HEK293 (cell line): ENCODE measurements at regions not wholly inside any gene's neighbourhood (a gene's known extent, or its start where the extent isn't known, plus 50 kb on each side); places are given as distances from the start of the nearest gene placed in this dataset.

Source experiments
- CTCF ChIA-PET: fragments of 350-600 bp; formaldehyde crosslinking; extraction: SDS; loops from one replicate; lab custom pipeline; 2021; ENCODE audit warnings: antibody characterized with exemption; lab: Yijun Ruan, JAX
- POLR2A ChIA-PET: fragments of 300-600 bp; formaldehyde crosslinking; extraction: SDS; loops from one replicate; lab custom pipeline; 2020; ENCODE audit warnings: antibody characterized with exemption, inconsistent platforms; lab: Yijun Ruan, JAX
- H3K27ac ChIP-seq: fragments of 200-500 bp; sonication (Bioruptor generic); 2 replicates; pipeline ENCODE4 v1.5.1; 2014; ENCODE audit warnings: low read depth, low read length, control low read depth, inconsistent platforms; ENCODE audit errors: extremely low read depth
- H3K36me3 ChIP-seq, 2 experiments: fragments of 200-500 bp in 1 of 2; sonication (Bioruptor generic) in 1 of 2; 1 replicate in 1 of 2; 2 replicates in 1 of 2; pipeline ENCODE4 v1.5.1; 2014 to 2017; ENCODE audit warnings: inconsistent platforms in 2 of 2, low read length in 2 of 2; ENCODE audit not compliant: control insufficient read depth in 2 of 2, insufficient read depth in 1 of 2
- H3K4me1 ChIP-seq: fragments of 200-500 bp; sonication (Bioruptor generic); 2 replicates; pipeline ENCODE4 v1.5.1; 2014; ENCODE audit warnings: mild to moderate bottlenecking, low read length, inconsistent platforms; ENCODE audit not compliant: control insufficient read depth, insufficient read depth
- H3K4me3 ChIP-seq: 2 replicates; pipeline ENCODE4 v1.5.1; 2011; ENCODE audit warnings: low read depth, mild to moderate bottlenecking, control low read depth, low read length, moderate library complexity
- H3K9me3 ChIP-seq: fragments of 200-500 bp; sonication (Bioruptor generic); 2 replicates; pipeline ENCODE4 v1.5.1; 2014; ENCODE audit warnings: low read depth, low read length, inconsistent platforms; ENCODE audit not compliant: control insufficient read depth, insufficient read depth
- GLIS1 ChIP-seq: fragments of 450-650 bp; formaldehyde crosslinking; IDR thresholded peaks from 2 replicates; pipeline ENCODE4 v1.5.1; 2016; ENCODE audit warnings: missing biosample characterization, missing genetic modification characterization
- OSR2 ChIP-seq: fragments of 450-650 bp; formaldehyde crosslinking; IDR thresholded peaks from 2 replicates; pipeline ENCODE4 v1.5.1; 2016; ENCODE audit warnings: missing biosample characterization, missing genetic modification characterization
- SALL2 ChIP-seq: fragments of 450-650 bp; formaldehyde crosslinking; IDR thresholded peaks from 2 replicates; pipeline ENCODE4 v1.5.0; 2017; ENCODE audit warnings: missing biosample characterization, mild to moderate bottlenecking, missing genetic modification characterization, borderline replicate concordance
- SETDB1 ChIP-seq: IDR thresholded peaks from one replicate; pipeline ENCODE4 v1.6.1; 2017; ENCODE audit warnings: mild to moderate bottlenecking, low read length, moderate library complexity, mixed read lengths; ENCODE audit not compliant: insufficient read length
- YY2 ChIP-seq: fragments of 450-650 bp; formaldehyde crosslinking; IDR thresholded peaks from 2 replicates; pipeline ENCODE4 v1.5.1; 2016; ENCODE audit warnings: missing biosample characterization, missing genetic modification characterization
- ZBTB1 ChIP-seq: fragments of 450-650 bp; formaldehyde crosslinking; IDR thresholded peaks from 2 replicates; pipeline ENCODE4 v1.5.1; 2016; ENCODE audit warnings: missing biosample characterization, missing genetic modification characterization
- ZFP41 ChIP-seq: fragments of 450-650 bp; formaldehyde crosslinking; IDR thresholded peaks from 2 replicates; pipeline ENCODE4 v1.5.1; 2016; ENCODE audit warnings: missing biosample characterization, missing genetic modification characterization, borderline replicate concordance
- ZNF114 ChIP-seq: fragments of 450-650 bp; formaldehyde crosslinking; IDR thresholded peaks from 2 replicates; pipeline ENCODE4 v1.5.0; 2017; ENCODE audit warnings: missing biosample characterization, missing genetic modification characterization
- ZNF138 ChIP-seq: fragments of 450-650 bp; formaldehyde crosslinking; IDR thresholded peaks from 2 replicates; pipeline ENCODE4 v1.5.1; 2016; ENCODE audit warnings: missing biosample characterization, missing genetic modification characterization, borderline replicate concordance
- ZNF19 ChIP-seq: fragments of 450-650 bp; formaldehyde crosslinking; IDR thresholded peaks from 2 replicates; pipeline ENCODE4; 2016; ENCODE audit warnings: missing biosample characterization, missing genetic modification characterization, low read depth
- ZNF211 ChIP-seq: fragments of 450-650 bp; formaldehyde crosslinking; IDR thresholded peaks from 2 replicates; pipeline ENCODE4 v1.5.1; 2016; ENCODE audit warnings: low read depth, missing biosample characterization, missing genetic modification characterization
- ZNF23 ChIP-seq: fragments of 450-650 bp; formaldehyde crosslinking; IDR thresholded peaks from 2 replicates; pipeline ENCODE4 v1.5.1; 2016; ENCODE audit warnings: missing biosample characterization, missing genetic modification characterization, borderline replicate concordance
- ZNF292 ChIP-seq: fragments of 450-650 bp; formaldehyde crosslinking; IDR thresholded peaks from 2 replicates; pipeline ENCODE4 v1.5.1; 2016; ENCODE audit warnings: low read depth, missing biosample characterization, missing genetic modification characterization, borderline replicate concordance
- ZNF354C ChIP-seq: fragments of 450-650 bp; formaldehyde crosslinking; IDR thresholded peaks from 2 replicates; pipeline ENCODE4 v1.5.1; 2016; ENCODE audit warnings: missing biosample characterization, missing genetic modification characterization, low read depth, borderline replicate concordance
- ZNF366 ChIP-seq: fragments of 450-650 bp; formaldehyde crosslinking; conservative IDR thresholded peaks from 2 replicates; pipeline ENCODE4 v1.5.1; 2016; ENCODE audit warnings: missing biosample characterization, missing genetic modification characterization
- ZNF544 ChIP-seq: fragments of 450-650 bp; formaldehyde crosslinking; IDR thresholded peaks from 2 replicates; pipeline ENCODE4 v1.5.0; 2017; ENCODE audit warnings: missing biosample characterization, missing genetic modification characterization
- ZNF558 ChIP-seq: fragments of 450-650 bp; formaldehyde crosslinking; IDR thresholded peaks from 2 replicates; pipeline ENCODE4 v1.5.1; 2016; ENCODE audit warnings: missing biosample characterization, missing genetic modification characterization
- ZNF624 ChIP-seq: fragments of 450-650 bp; formaldehyde crosslinking; IDR thresholded peaks from 2 replicates; pipeline ENCODE4 v1.5.1; 2017; ENCODE audit warnings: missing biosample characterization, missing genetic modification characterization
- ZNF664 ChIP-seq: fragments of 450-650 bp; formaldehyde crosslinking; IDR thresholded peaks from 2 replicates; pipeline ENCODE4 v1.5.1; 2016; ENCODE audit warnings: missing biosample characterization, missing genetic modification characterization
- ZNF747 ChIP-seq: fragments of 450-650 bp; formaldehyde crosslinking; IDR thresholded peaks from 2 replicates; pipeline ENCODE4 v1.5.1; 2016; ENCODE audit warnings: missing biosample characterization, missing genetic modification characterization
- TF ChIP-seq, protein P1 (sequence below): fragments of 450-650 bp; IDR thresholded peaks from 2 replicates; pipeline ENCODE4 v1.5.1; 2018; ENCODE audit warnings: missing biosample characterization, missing genetic modification characterization
- TF ChIP-seq, protein P2 (sequence below): fragments of 450-650 bp; formaldehyde crosslinking; IDR thresholded peaks from 2 replicates; pipeline ENCODE4 v1.5.0; 2017; ENCODE audit warnings: missing biosample characterization, missing genetic modification characterization, borderline replicate concordance

DNA sequence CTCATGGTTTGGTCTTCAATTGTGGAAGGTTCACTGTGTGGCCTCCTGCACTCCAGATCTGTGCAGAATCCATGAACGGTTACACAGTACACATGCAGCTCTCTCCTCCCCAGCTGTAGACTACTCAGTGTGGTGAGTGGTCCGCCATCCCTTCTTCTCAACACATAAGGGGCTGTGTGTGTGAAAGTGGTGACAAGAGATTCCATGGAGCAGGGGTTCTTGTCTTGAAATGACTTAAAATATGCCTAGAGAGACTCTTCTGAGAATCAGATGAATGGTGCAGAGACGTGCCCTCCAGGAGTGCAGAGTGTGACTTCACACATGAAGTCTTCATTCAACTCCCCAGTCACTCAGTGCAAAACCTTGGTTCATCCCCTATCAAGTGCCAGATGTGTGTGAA is 151.0 kb upstream of the COPS8 start:
- Histone ChIP-seq H3K4me1 (no peaks in the 10 kb centered on the region), H3K4me3 (no peak overlapping the region), H3K9me3 (no peaks in the 10 kb centered on the region), H3K36me3 (no peaks in the 10 kb centered on the region), H3K27ac (no peak overlapping the region)
- no peak for TF ChIP-seq ZNF211 (tag by site-specific recombination)
- no peak for TF ChIP-seq ZNF114 (tag by site-specific recombination)
- TF ChIP-seq ZNF558 (tag by site-specific recombination) = no peak
- TF ChIP-seq ZNF292 (tag by site-specific recombination) = no peak
- ChIA-PET CTCF (no interaction called here), POLR2A (no interaction called here)

DNA sequence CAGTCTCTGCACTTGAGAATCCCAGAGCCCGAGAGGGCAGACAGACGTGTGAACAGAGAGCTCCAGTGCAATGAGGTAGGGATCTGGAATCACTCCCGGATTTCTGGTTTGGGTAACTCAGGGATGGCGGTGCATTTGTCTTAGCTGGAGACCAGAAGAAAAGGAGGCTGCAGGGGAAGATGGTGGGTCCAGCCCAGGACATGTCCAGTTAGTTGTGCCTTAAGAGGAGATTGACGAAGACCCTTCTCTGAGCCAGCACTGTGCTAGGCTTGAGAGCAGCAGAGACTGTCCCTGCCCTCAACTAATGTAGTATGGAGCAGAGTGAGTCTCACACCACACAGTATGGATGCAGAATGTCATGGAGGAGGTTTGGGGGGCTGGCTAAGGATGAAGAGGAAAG is 150.6 kb upstream of the COPS8 start:
- Histone ChIP-seq H3K36me3 (no peaks in the 10 kb centered on the region), H3K9me3 (no peaks in the 10 kb centered on the region), H3K27ac (no peak overlapping the region), H3K4me3 (no peak overlapping the region), H3K4me1 (no peaks in the 10 kb centered on the region)
- POLR2A ChIA-PET = no interaction called here
- CTCF ChIA-PET = no interaction called here
- TF ChIP-seq ZFP41 (tag by site-specific recombination) (no peak), ZNF366 (no peak), ZNF354C (tag by site-specific recombination) (no peak)

DNA sequence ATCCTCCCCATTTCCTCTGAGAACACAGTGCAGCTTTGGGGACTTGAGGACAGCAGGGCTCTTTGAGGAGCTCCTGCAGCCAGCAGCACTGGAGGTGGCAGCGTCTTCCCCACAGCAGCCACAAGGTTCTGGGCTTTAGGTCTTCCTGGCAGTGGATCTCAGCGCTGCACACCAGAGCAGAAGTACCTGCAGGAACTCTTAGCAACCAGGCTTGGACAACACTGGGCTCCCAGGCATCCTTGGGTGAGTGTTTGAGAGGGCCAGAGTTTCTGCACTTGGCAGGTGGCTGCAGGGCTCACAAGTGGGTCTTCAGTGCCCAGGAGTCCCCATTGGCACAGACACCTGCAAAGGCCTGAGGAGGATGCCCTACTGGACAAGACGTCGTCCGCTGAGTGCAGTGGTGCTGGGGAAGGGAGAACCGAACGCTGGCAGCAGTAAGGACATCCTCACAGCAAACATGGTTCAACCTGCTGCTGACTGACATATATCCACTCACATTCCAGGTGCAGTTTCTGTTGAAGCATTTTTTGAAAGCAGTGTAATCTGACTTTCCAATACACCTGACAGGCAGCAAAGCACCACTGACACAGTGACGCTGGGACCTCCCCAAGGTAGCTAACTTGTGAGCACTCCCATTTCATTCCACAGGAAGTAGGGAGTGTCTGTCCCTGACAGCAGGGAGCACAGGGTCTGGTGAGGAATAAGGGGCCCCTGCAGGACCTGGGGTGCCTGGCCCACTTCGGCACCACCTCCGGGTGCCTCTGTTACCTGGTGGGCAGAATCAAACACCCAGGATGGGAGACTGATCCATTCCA is 149.9 kb upstream of the COPS8 start:
- Histone ChIP-seq H3K27ac (no peak overlapping the region), H3K36me3 (no peaks in the 10 kb centered on the region), H3K9me3 (no peaks in the 10 kb centered on the region), H3K4me3 (no peak overlapping the region), H3K4me1 (no peaks in the 10 kb centered on the region)
- ChIA-PET CTCF (no interaction called here), POLR2A (no interaction called here)
- TF ChIP-seq YY2 (tag by site-specific recombination) (no peak), OSR2 (tag by site-specific recombination) (no peak), ZFP41 (tag by site-specific recombination) (no peak), ZNF23 (tag by site-specific recombination) (no peak), GLIS1 (no peak), ZNF19 (tag by site-specific recombination) (no peak), ZNF747 (no peak)
- TF ChIP-seq, protein P1, sequence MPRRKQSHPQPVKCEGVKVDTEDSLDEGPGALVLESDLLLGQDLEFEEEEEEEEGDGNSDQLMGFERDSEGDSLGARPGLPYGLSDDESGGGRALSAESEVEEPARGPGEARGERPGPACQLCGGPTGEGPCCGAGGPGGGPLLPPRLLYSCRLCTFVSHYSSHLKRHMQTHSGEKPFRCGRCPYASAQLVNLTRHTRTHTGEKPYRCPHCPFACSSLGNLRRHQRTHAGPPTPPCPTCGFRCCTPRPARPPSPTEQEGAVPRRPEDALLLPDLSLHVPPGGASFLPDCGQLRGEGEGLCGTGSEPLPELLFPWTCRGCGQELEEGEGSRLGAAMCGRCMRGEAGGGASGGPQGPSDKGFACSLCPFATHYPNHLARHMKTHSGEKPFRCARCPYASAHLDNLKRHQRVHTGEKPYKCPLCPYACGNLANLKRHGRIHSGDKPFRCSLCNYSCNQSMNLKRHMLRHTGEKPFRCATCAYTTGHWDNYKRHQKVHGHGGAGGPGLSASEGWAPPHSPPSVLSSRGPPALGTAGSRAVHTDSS = no peak

DNA sequence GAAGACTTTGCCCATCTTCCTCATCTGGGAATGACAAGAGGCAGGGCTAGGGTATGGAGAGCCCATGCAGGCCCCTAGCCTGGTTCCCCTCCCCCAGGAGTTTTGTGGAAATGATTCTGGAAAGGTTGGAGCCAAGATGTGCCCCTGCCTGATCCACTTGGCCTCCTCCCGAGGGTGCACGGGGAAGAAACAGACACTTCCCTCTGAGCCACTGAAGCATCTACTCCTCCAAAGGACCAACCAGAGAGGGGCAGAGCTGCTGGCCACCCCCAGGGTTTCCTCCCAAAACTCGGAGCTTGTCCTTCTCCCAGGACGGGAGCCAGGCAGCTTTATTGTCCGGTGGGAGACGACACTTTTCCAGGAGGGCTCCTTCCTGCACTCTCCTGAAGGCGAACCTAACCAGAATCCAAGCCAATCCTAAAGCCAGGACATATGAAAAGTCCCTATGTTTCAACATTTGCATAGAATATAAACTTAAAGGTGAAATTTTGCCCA is 149.2 kb upstream of the COPS8 start:
- CTCF ChIA-PET = no interaction called here
- no peaks in the 10 kb centered on the region for H3K4me1 ChIP-seq
- H3K27ac ChIP-seq = no peak overlapping the region
- no peak overlapping the region for H3K4me3 ChIP-seq
- POLR2A ChIA-PET = no interaction called here
- H3K36me3 ChIP-seq = no peaks in the 10 kb centered on the region
- no peaks in the 10 kb centered on the region for H3K9me3 ChIP-seq
- TF ChIP-seq ZNF138 (tag by site-specific recombination) (no peak), ZNF544 (tag by site-specific recombination) (no peak), ZBTB1 (tag by site-specific recombination) (no peak), SALL2 (tag by site-specific recombination) (no peak), SETDB1 (no peak), ZNF624 (tag by site-specific recombination) (no peak), ZNF664 (no peak)
- TF ChIP-seq, protein P2, sequence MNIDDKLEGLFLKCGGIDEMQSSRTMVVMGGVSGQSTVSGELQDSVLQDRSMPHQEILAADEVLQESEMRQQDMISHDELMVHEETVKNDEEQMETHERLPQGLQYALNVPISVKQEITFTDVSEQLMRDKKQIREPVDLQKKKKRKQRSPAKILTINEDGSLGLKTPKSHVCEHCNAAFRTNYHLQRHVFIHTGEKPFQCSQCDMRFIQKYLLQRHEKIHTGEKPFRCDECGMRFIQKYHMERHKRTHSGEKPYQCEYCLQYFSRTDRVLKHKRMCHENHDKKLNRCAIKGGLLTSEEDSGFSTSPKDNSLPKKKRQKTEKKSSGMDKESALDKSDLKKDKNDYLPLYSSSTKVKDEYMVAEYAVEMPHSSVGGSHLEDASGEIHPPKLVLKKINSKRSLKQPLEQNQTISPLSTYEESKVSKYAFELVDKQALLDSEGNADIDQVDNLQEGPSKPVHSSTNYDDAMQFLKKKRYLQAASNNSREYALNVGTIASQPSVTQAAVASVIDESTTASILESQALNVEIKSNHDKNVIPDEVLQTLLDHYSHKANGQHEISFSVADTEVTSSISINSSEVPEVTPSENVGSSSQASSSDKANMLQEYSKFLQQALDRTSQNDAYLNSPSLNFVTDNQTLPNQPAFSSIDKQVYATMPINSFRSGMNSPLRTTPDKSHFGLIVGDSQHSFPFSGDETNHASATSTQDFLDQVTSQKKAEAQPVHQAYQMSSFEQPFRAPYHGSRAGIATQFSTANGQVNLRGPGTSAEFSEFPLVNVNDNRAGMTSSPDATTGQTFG (tag by site-specific recombination) = no peak
